ENCODE measurements at regions not wholly inside any gene's neighbourhood (a gene's known extent, or its start where the extent isn't known, plus 50 kb on each side); places are given as distances from the start of the nearest gene placed in this dataset.

- Histone ChIP-seq H4K8ac (ENCODE audit: extremely low read depth, insufficient read depth, low read length) (no peak overlapping the region), H2BK12ac (ENCODE audit: low read depth, low read length) (no peak overlapping the region), H2BK120ac (replicated peaks; ENCODE audit: low read depth, low read length) (no peak overlapping the region), H3K79me1 (ENCODE audit: low read depth, low read length) (no peaks in the 10 kb centered on the region), H3K4me1 (replicated peaks in 1 of 4; ENCODE audit: control insufficient read depth in 3 of 4, insufficient read depth in 4 of 4, low read length in 3 of 4) (peaks cover 0 to 4% (median 2%) of the 10 kb centered on the region in 4 experiments; a peak in 3 of 7 replicates), H3K9ac (replicated peaks in 1 of 4; ENCODE audit: extremely low read depth in 1 of 4, low read depth in 3 of 4, low read length in 3 of 4) (no peak overlapping the region), H2AFZ (ENCODE audit: low read length) (no peak overlapping the region), H3K23ac (ENCODE audit: insufficient read length) (no peak overlapping the region), H3K27me3 (replicated peaks in 1 of 4; ENCODE audit: control insufficient read depth in 3 of 4, extremely low read depth in 1 of 4, insufficient read depth in 3 of 4, low read length in 3 of 4) (no peaks in the 10 kb centered on the region), H3K4me2 (ENCODE audit: insufficient read depth in 1 of 2, low read depth in 2 of 2, low read length in 2 of 2) (no peak overlapping the region), H2BK20ac (ENCODE audit: low read length) (no peak overlapping the region), H2BK15ac (ENCODE audit: low read length) (no peak overlapping the region), H3K9me3 (ENCODE audit: insufficient read depth in 2 of 2, low read depth in 1 of 2, low read length in 1 of 2) (no peaks in the 10 kb centered on the region), H3K56ac (replicated peaks; ENCODE audit: insufficient read length, low read depth, low read length) (no peak overlapping the region), H3K4me3 (ENCODE audit: extremely low read depth in 1 of 4, insufficient read depth in 2 of 4, low read depth in 3 of 4, low read length in 4 of 4) (no peak overlapping the region), H3K4ac (replicated peaks; ENCODE audit: insufficient read length, low read depth, low read length) (no peak overlapping the region), H2BK5ac (ENCODE audit: low read depth, low read length) (no peak overlapping the region), H3K23me2 (ENCODE audit: low read depth, low read length) (no peaks in the 10 kb centered on the region; the same call in 1 of the 2 replicates), H2AK5ac (ENCODE audit: low read depth, low read length) (no peak overlapping the region), H3K27ac (ENCODE audit: low read depth, low read length) (no peak overlapping the region), H3K14ac (ENCODE audit: insufficient read length) (no peak overlapping the region), H3K79me2 (ENCODE audit: control insufficient read depth in 1 of 2, insufficient read depth in 2 of 2, low read length in 2 of 2) (no peaks in the 10 kb centered on the region), H3K36me3 (ENCODE audit: control insufficient read depth in 2 of 4, insufficient read depth in 4 of 4, low read length in 3 of 4) (no peaks in the 10 kb centered on the region), H4K20me1 (replicated peaks in 1 of 2; ENCODE audit: control insufficient read depth in 1 of 2, insufficient read depth in 2 of 2, low read length in 2 of 2) (no peaks in the 10 kb centered on the region), H4K5ac (ENCODE audit: insufficient read length, low read depth, low read length) (no peak overlapping the region), H4K91ac (replicated peaks; ENCODE audit: insufficient read length, low read length) (no peak overlapping the region), H3K18ac (ENCODE audit: extremely low read depth, low read length) (no peak overlapping the region)
- CTCF ChIA-PET (ENCODE audit: partially characterized antibody), result no interaction called here
- 86% methylated on average over 7 of the region's 7 CpGs; no CpG with 5 or more reads in 1 of the 2 experiments for WGBS, 2 experiments (ENCODE audit: extremely low coverage in 1 of 2, insufficient coverage in 1 of 2, insufficient read length in 1 of 2, insufficient replicate concordance in 2 of 2, low coverage in 1 of 2, low lambda C conversion rate in 2 of 2, missing lambda C conversion rate in 1 of 2)
- FAIRE-seq, result no peak
- no peak for DNase-seq (ENCODE audit: low read depth in 1 of 2, low spot score in 2 of 2)
- POLR2A ChIA-PET (ENCODE audit: partially characterized antibody), result no interaction called here
- TF ChIP-seq CHD1 (IDR thresholded peaks at IDR 0.05; ENCODE audit: low read depth, low read length), result no peak
- no peak for TF ChIP-seq KDM4A (IDR thresholded peaks at IDR 0.05; ENCODE audit: low read depth, low read length, severe bottlenecking)
Measured at GRCh38 chr3:29181149-29181780, 99.6 kb upstream of the RBMS3 start.

Data from H1 (cell line).